ENCODE measurements at regions not wholly inside any gene's neighbourhood (a gene's known extent, or its start where the extent isn't known, plus 50 kb on each side); places are given as distances from the start of the nearest gene placed in this dataset.

DNA sequence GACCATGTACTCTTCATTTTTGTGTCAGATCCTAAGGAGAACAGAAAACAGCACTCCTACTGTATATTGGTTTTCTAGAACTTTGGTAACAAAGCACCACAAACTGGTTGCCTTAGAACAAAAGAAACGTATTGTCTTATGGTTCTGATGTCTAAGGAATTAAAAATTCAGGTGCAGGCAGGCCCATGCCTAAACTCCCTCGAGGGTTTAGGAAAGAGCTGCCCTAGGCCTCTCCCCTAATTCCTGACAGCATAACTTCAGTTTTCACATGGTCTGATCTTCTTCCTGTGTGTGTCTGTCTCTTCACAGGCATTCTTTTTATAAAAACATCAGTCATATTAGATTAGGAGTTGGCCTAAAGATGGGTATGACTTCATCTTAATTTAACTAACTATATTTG is 1093.6 kb downstream of the TECRL start:
- CTCF ChIA-PET, result no interaction called here
- Histone ChIP-seq H2AFZ (replicated peaks; ENCODE audit: low read length, poor library complexity) (no peak overlapping the region), H3K27ac (ENCODE audit: insufficient read depth, low read length) (no peak overlapping the region), H2AK5ac (ENCODE audit: low read depth, low read length) (no peak overlapping the region), H4K5ac (ENCODE audit: low read depth, low read length) (no peak overlapping the region), H4K91ac (ENCODE audit: insufficient read depth, low read depth, low read length) (no peak overlapping the region), H3K18ac (ENCODE audit: low read depth, low read length) (no peak overlapping the region), H2BK5ac (ENCODE audit: low read depth, low read length, poor library complexity, severe bottlenecking) (no peak overlapping the region), H3K9me1 (ENCODE audit: insufficient read depth, low read length) (no peaks in the 10 kb centered on the region), H3K4ac (ENCODE audit: low read depth, low read length) (no peak overlapping the region), H4K20me1 (ENCODE audit: insufficient read depth, low read length) (no peaks in the 10 kb centered on the region), H3K23ac (ENCODE audit: low read depth, low read length) (no peak overlapping the region), H3K36me3 (ENCODE audit: control insufficient read depth, insufficient read depth, low read length) (no peaks in the 10 kb centered on the region), H2BK20ac (ENCODE audit: low read depth, low read length) (no peak overlapping the region), H3K4me3 (ENCODE audit: insufficient read depth, low read depth, low read length) (no peak overlapping the region), H2BK120ac (ENCODE audit: low read depth, low read length) (no peak overlapping the region), H2BK15ac (ENCODE audit: low read depth, low read length) (no peak overlapping the region), H4K8ac (ENCODE audit: low read depth in 2 of 2, low read length in 2 of 2) (no peak overlapping the region), H3K9me3 (ENCODE audit: control insufficient read depth, insufficient read depth, low read length) (peaks cover 2% of the 10 kb centered on the region; the same call in 1 of the 2 replicates), H3K4me2 (ENCODE audit: low read depth, low read length) (no peak overlapping the region), H3K4me1 (ENCODE audit: control insufficient read depth, insufficient read depth, low read length) (no peaks in the 10 kb centered on the region), H3K9ac (ENCODE audit: low read depth, low read length) (no peak overlapping the region), H3K56ac (ENCODE audit: extremely low read depth, insufficient read depth, low read length) (no peak overlapping the region), H2AK9ac (replicated peaks; ENCODE audit: low read depth, low read length, poor library complexity) (no peak overlapping the region), H3K14ac (replicated peaks; ENCODE audit: low read depth, low read length) (no peak overlapping the region), H3K27me3 (ENCODE audit: control insufficient read depth, insufficient read depth, low read length) (no peaks in the 10 kb centered on the region), H3K79me1 (ENCODE audit: low read depth in 1 of 2, low read length in 2 of 2) (no peaks in the 10 kb centered on the region)
- POLR2A ChIA-PET (ENCODE audit: unreplicated experiment), result interaction anchor here (0.7 kb wide), 1 partner anchor 492 kb away, joined by 3 read pairs; no protein-coding TSS in a partner anchor
- no peak for TF ChIP-seq BHLHE40 (IDR thresholded peaks at IDR 0.05; ENCODE audit: low read depth, low read length)
- ATAC-seq (ENCODE audit: low read depth) (no peak), DNase-seq (no peak)
- in situ Hi-C loops (cut with MboI; ENCODE audit: low sequenced_read_pairs), result no loop called here
- no TSS peak for BruUV-seq (replicated peaks)
- no CpG with 5 or more reads among the region's 2 CpGs for WGBS, 2 experiments (ENCODE audit: extremely low coverage in 2 of 2, insufficient read length in 1 of 2)
- dilution Hi-C loops (cut with HindIII; ENCODE audit: low sequenced_read_pairs, unreplicated experiment), result no loop called here
- intact Hi-C loops (cut with micrococcal nuclease), result no loop called here

All from IMR-90 (cell line).